Epithelial cell of proximal tubule (primary cell): ENCODE measurements at regions not wholly inside any gene's neighbourhood (a gene's known extent, or its start where the extent isn't known, plus 50 kb on each side); places are given as distances from the start of the nearest gene placed in this dataset.

ENCODE experiments used
- DNase-seq: peaks from one replicate; pipeline ENCODE4 v3.0.0-alpha.2; 2011; ENCODE audit warnings: low read depth
- H3K4me3 ChIP-seq: 2 replicates; pipeline ENCODE4 v1.5.1; 2011; ENCODE audit warnings: low read depth, mild to moderate bottlenecking, low read length
- TF ChIP-seq, protein P1 (sequence below): conservative IDR thresholded peaks from 2 replicates; pipeline ENCODE4 v1.5.1; 2012; ENCODE audit warnings: low read depth, mild to moderate bottlenecking, low read length

- TF ChIP-seq, protein P1, sequence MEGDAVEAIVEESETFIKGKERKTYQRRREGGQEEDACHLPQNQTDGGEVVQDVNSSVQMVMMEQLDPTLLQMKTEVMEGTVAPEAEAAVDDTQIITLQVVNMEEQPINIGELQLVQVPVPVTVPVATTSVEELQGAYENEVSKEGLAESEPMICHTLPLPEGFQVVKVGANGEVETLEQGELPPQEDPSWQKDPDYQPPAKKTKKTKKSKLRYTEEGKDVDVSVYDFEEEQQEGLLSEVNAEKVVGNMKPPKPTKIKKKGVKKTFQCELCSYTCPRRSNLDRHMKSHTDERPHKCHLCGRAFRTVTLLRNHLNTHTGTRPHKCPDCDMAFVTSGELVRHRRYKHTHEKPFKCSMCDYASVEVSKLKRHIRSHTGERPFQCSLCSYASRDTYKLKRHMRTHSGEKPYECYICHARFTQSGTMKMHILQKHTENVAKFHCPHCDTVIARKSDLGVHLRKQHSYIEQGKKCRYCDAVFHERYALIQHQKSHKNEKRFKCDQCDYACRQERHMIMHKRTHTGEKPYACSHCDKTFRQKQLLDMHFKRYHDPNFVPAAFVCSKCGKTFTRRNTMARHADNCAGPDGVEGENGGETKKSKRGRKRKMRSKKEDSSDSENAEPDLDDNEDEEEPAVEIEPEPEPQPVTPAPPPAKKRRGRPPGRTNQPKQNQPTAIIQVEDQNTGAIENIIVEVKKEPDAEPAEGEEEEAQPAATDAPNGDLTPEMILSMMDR, result no peak
- no peak overlapping the region for H3K4me3 ChIP-seq
- DNase-seq, result no peak
These were observed 228.1 kb upstream of the DAPK1 start for GRCh38 chr9:87269296-87270176.

DNA sequence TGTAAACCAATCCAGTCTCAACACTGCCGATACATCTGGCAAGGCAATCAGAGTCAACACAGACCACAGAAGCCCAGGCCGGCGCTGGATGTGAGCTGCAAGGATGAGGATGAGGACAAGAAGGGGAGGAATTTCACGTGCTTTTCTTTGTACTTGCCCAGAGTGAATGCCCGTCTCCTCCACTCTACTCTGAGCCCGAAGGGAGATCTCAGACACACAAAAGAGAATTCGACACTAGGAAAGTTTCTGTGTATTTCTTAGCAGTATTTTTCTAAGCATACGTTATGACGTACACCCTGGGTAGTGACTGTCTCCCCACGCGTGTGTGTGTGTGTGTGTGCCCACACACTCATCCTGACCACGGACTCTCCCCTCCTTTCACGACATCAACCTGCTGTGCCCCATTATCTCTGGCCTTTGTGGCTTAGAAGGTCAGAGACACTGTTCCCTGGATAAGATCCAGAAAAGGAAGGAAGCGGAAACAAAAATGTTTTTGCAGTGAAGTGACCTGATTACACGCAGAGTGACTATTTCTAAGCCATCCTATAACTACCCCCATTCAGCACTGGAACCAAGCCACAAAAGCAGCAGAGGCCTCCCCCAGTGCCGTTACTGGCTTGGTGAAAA lies 227.3 kb upstream of the DAPK1 start:
- no peak for DNase-seq
- TF ChIP-seq, protein P1, result no peak
- H3K4me3 ChIP-seq, result no peak overlapping the region

DNA sequence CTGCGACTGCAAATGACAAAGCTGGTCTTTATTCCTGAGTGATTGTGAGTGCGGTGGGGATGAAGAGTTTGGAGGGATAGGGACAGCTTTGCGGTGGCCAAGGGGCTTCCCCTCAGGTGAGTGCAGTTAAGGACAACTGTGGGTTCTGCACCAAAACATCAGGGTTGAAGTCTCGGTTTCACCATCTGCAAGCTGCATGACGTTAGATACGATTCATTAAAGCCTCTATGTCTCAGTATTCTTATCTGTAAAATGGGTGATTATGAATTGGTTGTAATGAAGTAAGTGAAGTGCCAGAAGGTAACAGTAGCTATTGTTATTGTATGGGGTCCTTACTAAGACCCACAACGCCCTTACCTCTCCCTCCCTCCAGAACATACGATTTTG lies 226.8 kb upstream of the DAPK1 start:
- DNase-seq, result no peak
- TF ChIP-seq, protein P1, result no peak

GRCh38 chr9:87271696-87272477 lies 225.8 kb upstream of the DAPK1 start:
- no peak for DNase-seq
- TF ChIP-seq, protein P1, result no peak
- H3K4me3 ChIP-seq, result no peak overlapping the region

More for the DNA sequence above, 226.8 kb upstream of the DAPK1 start:
- no peak overlapping the region for H3K4me3 ChIP-seq

GRCh38 chr9:87275047-87275725 lies 222.5 kb upstream of the DAPK1 start:
- DNase-seq, result no peak
- TF ChIP-seq, protein P1, result no peak
- H3K4me3 ChIP-seq, result no peak overlapping the region

DNA sequence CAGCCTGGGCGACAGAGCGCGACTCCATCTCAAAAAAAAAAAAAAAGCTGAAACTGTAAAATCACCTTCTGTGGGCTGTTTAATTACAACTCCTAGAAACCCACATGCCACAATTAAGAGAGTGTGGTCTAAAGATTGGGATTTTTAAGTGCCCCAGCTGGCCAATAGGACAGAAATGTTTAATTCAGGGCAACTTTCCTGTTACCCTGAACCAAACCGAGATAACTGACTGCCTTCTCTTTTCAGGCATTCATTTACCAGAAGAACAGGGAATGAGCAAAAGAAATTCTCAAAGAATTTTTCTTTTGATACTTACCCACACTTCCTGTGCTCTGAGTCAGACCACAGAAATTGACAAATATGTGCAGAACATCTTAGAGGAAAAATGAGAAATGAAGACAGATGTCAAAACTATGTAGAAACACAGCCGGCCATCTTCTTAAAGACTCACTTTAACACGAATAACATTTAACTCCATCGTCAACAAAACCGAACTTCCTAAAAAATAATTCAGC lies 221.3 kb upstream of the DAPK1 start:
- no peak overlapping the region for H3K4me3 ChIP-seq
- no peak for DNase-seq
- TF ChIP-seq, protein P1, result no peak
